Kidney (tissue), 13 donors: ENCODE measurements at regions not wholly inside any gene's neighbourhood (a gene's known extent, or its start where the extent isn't known, plus 50 kb on each side); places are given as distances from the start of the nearest gene placed in this dataset.

Experiments used
- DNase-seq, 5 donors: peaks; one replicate each; pipeline ENCODE4 v3.0.0-alpha.2; 2013 to 2020
- FAIRE-seq: peaks from 2 replicates; lab custom pipeline; 2012; peaks lifted over from hg19 to GRCh38; lab: Jason Lieb, UNC
- H3K27ac ChIP-seq, 2 donors: one replicate each; pipeline ENCODE4 v1.7.0; 2013; ENCODE audit warnings: low read depth in 2 of 2, low read length in 2 of 2, inconsistent platforms in 1 of 2
- H3K27me3 ChIP-seq: one replicate; pipeline ENCODE4 v1.7.1; 2013; ENCODE audit warnings: low read length, inconsistent platforms; ENCODE audit not compliant: control insufficient read depth, insufficient read depth
- H3K36me3 ChIP-seq, 3 donors: one replicate each; pipeline versions ENCODE4 v1.7.0 to v1.7.1; 2013; ENCODE audit warnings: low read length in 3 of 3, control low read depth in 1 of 3, inconsistent platforms in 1 of 3; ENCODE audit not compliant: insufficient read depth in 3 of 3, control insufficient read depth in 2 of 3
- H3K4me1 ChIP-seq, 3 donors: one replicate each; pipeline versions ENCODE4 v1.7.0 to v1.7.1; 2013; ENCODE audit warnings: low read length in 3 of 3, inconsistent platforms in 1 of 3, low read depth in 1 of 3; ENCODE audit not compliant: control insufficient read depth in 2 of 3, insufficient read depth in 2 of 3
- H3K4me3 ChIP-seq, 3 donors: one replicate each; pipeline versions ENCODE4 v1.7.0 to v1.8.1; 2013; ENCODE audit warnings: low read length in 3 of 3, control low read depth in 1 of 3, inconsistent platforms in 1 of 3
- H3K9ac ChIP-seq, 3 donors: one replicate each; pipeline versions ENCODE4 v1.7.0 to v1.7.1; 2013; ENCODE audit warnings: low read length in 3 of 3, control low read depth in 1 of 3, inconsistent platforms in 1 of 3
- H3K9me3 ChIP-seq, 3 donors: one replicate each; pipeline versions ENCODE4 v1.7.0 to v1.7.1; 2013; ENCODE audit warnings: low read length in 3 of 3, control low read depth in 1 of 3, inconsistent platforms in 1 of 3; ENCODE audit not compliant: control insufficient read depth in 2 of 3, insufficient read depth in 1 of 3
- CTCF ChIP-seq: IDR thresholded peaks from 3 replicates; pipeline ENCODE4 v1.5.1; 2012; ENCODE audit warnings: mild to moderate bottlenecking, moderate library complexity, borderline replicate concordance; ENCODE audit not compliant: insufficient read depth; ENCODE audit errors: extremely low read depth
- intact Hi-C: fragments of 100-400 bp; cut with DNase I; formaldehyde crosslinking; loops from one replicate; pipeline ENCODE4 v1.11.1; 2022
- donor health status: control.
- donor health status: control.
- donor health status: control.
- donor health status: control.
- donor health status: control.
- donor health status: DM: yes; HTN: yes; CAD: no.
- donor health status: Normal renal cell carcinoma (clear cell type).

GRCh38 chr12:124082687-124083086, 109.7 kb downstream of the ZNF664 start:
- no peaks in the 10 kb centered on the region for H3K4me1 ChIP-seq
- H3K27ac ChIP-seq, result no peak overlapping the region
- no peaks in the 10 kb centered on the region for H3K36me3 ChIP-seq
- H3K27me3 ChIP-seq, result no peaks in the 10 kb centered on the region
- no peak overlapping the region for H3K4me3 ChIP-seq
- DNase-seq, result no peak
- intact Hi-C loops, result no loop called here
- TF ChIP-seq CTCF, result no peak
- FAIRE-seq, result no peak
- H3K9me3 ChIP-seq, result no peaks in the 10 kb centered on the region
- no peak overlapping the region for H3K9ac ChIP-seq

- no peaks in the 10 kb centered on the region for H3K9me3 ChIP-seq
- no peak overlapping the region for H3K9ac ChIP-seq
- intact Hi-C loops, result no loop called here
- H3K36me3 ChIP-seq, result no peaks in the 10 kb centered on the region
- H3K4me1 ChIP-seq, result no peaks in the 10 kb centered on the region
- no peaks in the 10 kb centered on the region for H3K27me3 ChIP-seq
- TF ChIP-seq CTCF, result no peak
- no peak overlapping the region for H3K27ac ChIP-seq
- DNase-seq, result no peak
- FAIRE-seq, result no peak
- H3K4me3 ChIP-seq, result no peak overlapping the region
Observed at GRCh38 chr12:124083708-124084107, 110.7 kb downstream of the ZNF664 start.

- H3K4me3 ChIP-seq, result no peak overlapping the region
- no peaks in the 10 kb centered on the region for H3K27me3 ChIP-seq
- TF ChIP-seq CTCF, result no peak
- FAIRE-seq (no peak), DNase-seq (peak in 3 of 5 donors; percentile 66 to 78 (median 68))
- H3K27ac ChIP-seq, result no peak overlapping the region
- H3K9ac ChIP-seq, result no peak overlapping the region
- intact Hi-C loops, result no loop called here
- no peaks in the 10 kb centered on the region for H3K36me3 ChIP-seq
- H3K9me3 ChIP-seq, result no peaks in the 10 kb centered on the region
- no peaks in the 10 kb centered on the region for H3K4me1 ChIP-seq
Observed at GRCh38 chr12:124085419-124086296, 112.6 kb downstream of the ZNF664 start.
